MM.1S (cell line): ENCODE measurements at regions not wholly inside any gene's neighbourhood (a gene's known extent, or its start where the extent isn't known, plus 50 kb on each side); places are given as distances from the start of the nearest gene placed in this dataset.

Experiments used
- DNase-seq: peaks from one replicate; pipeline ENCODE4 v3.0.0-alpha.2; 2015
- H2AFZ ChIP-seq: fragments of 300-600 bp; sonication (generic); 2 replicates; pipeline ENCODE4 v1.6.0; 2016; ENCODE audit warnings: antibody characterized with exemption, low read length
- H3F3A ChIP-seq: fragments of 300-600 bp; sonication (generic); 2 replicates; pipeline ENCODE4 v1.6.1; 2016; ENCODE audit warnings: mild to moderate bottlenecking, antibody characterized with exemption, low read length, moderate library complexity, mixed read lengths; ENCODE audit not compliant: insufficient read depth
- H3K27ac ChIP-seq: fragments of 300-600 bp; sonication (generic); 2 replicates; pipeline ENCODE4 v1.5.1; 2016; ENCODE audit warnings: mild to moderate bottlenecking, low read length
- H3K27me3 ChIP-seq: fragments of 300-600 bp; sonication (generic); replicated peaks from 2 replicates; pipeline ENCODE4 v1.6.0; 2016; ENCODE audit warnings: low read length; ENCODE audit not compliant: insufficient read depth
- H3K36me3 ChIP-seq: fragments of 300-600 bp; sonication (generic); replicated peaks from 2 replicates; pipeline ENCODE4 v1.6.1; 2016; ENCODE audit warnings: mild to moderate bottlenecking, low read length, mixed read lengths; ENCODE audit not compliant: insufficient read depth
- H3K4me1 ChIP-seq: fragments of 300-600 bp; sonication (generic); 2 replicates; pipeline ENCODE4 v1.6.1; 2016; ENCODE audit warnings: low read length, mixed read lengths
- H3K4me2 ChIP-seq: fragments of 300-600 bp; sonication (generic); 2 replicates; pipeline ENCODE4 v1.6.0; 2016; ENCODE audit warnings: low read depth, low read length
- H3K4me3 ChIP-seq: fragments of 300-600 bp; sonication (generic); 2 replicates; pipeline ENCODE4 v1.5.1; 2016; ENCODE audit warnings: low read length, mixed read lengths
- H3K79me2 ChIP-seq: fragments of 300-600 bp; sonication (generic); 2 replicates; pipeline ENCODE4 v1.6.1; 2016; ENCODE audit warnings: mixed run types, low read length, mixed read lengths
- H3K9ac ChIP-seq: fragments of 300-600 bp; sonication (generic); 2 replicates; pipeline ENCODE4 v1.6.1; 2016; ENCODE audit warnings: low read length, mixed read lengths
- H3K9me2 ChIP-seq: fragments of 300-600 bp; sonication (generic); replicated peaks from 2 replicates; pipeline ENCODE4 v1.6.1; 2016; ENCODE audit warnings: mild to moderate bottlenecking, low read length, mixed read lengths; ENCODE audit not compliant: insufficient read depth
- H3K9me3 ChIP-seq: fragments of 300-600 bp; sonication (generic); replicated peaks from 2 replicates; pipeline ENCODE4 v1.6.1; 2016; ENCODE audit warnings: mild to moderate bottlenecking, low read length, mixed read lengths; ENCODE audit not compliant: insufficient read depth
- H4K20me1 ChIP-seq: fragments of 300-600 bp; sonication (generic); 2 replicates; pipeline ENCODE4 v1.6.1; 2016; ENCODE audit warnings: mild to moderate bottlenecking, low read length, moderate library complexity, mixed read lengths; ENCODE audit not compliant: insufficient read depth
- EZH2 ChIP-seq: fragments of 300-600 bp; sonication (generic); optimal IDR thresholded peaks from 2 replicates; pipeline ENCODE3; 2017; ENCODE audit warnings: low read depth, mild to moderate bottlenecking, antibody characterized with exemption, low read length, mixed read lengths
- EZH2phosphoT487 ChIP-seq: fragments of 300-600 bp; sonication (generic); IDR thresholded peaks from 2 replicates; pipeline ENCODE4 v1.6.1; 2018; ENCODE audit warnings: antibody characterized with exemption, low read length
- TF ChIP-seq, protein P1 (sequence below): fragments of 300-600 bp; sonication (generic); IDR thresholded peaks from 2 replicates; pipeline ENCODE4 v1.5.1; 2016; ENCODE audit warnings: antibody characterized with exemption, low read length, mixed read lengths

GRCh38 chr11:79634905-79635304 is 194.1 kb upstream of the TENM4 start:
- DNase-seq, result no peak
- TF ChIP-seq EZH2, result no peak
- TF ChIP-seq EZH2phosphoT487, result no peak
- TF ChIP-seq, protein P1, sequence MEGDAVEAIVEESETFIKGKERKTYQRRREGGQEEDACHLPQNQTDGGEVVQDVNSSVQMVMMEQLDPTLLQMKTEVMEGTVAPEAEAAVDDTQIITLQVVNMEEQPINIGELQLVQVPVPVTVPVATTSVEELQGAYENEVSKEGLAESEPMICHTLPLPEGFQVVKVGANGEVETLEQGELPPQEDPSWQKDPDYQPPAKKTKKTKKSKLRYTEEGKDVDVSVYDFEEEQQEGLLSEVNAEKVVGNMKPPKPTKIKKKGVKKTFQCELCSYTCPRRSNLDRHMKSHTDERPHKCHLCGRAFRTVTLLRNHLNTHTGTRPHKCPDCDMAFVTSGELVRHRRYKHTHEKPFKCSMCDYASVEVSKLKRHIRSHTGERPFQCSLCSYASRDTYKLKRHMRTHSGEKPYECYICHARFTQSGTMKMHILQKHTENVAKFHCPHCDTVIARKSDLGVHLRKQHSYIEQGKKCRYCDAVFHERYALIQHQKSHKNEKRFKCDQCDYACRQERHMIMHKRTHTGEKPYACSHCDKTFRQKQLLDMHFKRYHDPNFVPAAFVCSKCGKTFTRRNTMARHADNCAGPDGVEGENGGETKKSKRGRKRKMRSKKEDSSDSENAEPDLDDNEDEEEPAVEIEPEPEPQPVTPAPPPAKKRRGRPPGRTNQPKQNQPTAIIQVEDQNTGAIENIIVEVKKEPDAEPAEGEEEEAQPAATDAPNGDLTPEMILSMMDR, result no peak
- Histone ChIP-seq H3K27me3 (no peaks in the 10 kb centered on the region), H3K4me2 (no peak overlapping the region), H3K9me2 (no peaks in the 10 kb centered on the region), H3K9me3 (no peaks in the 10 kb centered on the region), H4K20me1 (no peaks in the 10 kb centered on the region), H3K79me2 (no peaks in the 10 kb centered on the region), H3K4me3 (no peak overlapping the region), H3K36me3 (no peaks in the 10 kb centered on the region), H3F3A (no peaks in the 10 kb centered on the region), H3K4me1 (no peaks in the 10 kb centered on the region), H3K27ac (no peak overlapping the region), H2AFZ (no peak overlapping the region), H3K9ac (no peak overlapping the region)

GRCh38 chr11:79627281-79627680 is 186.5 kb upstream of the TENM4 start:
- Histone ChIP-seq H3F3A (no peaks in the 10 kb centered on the region), H3K9ac (no peak overlapping the region), H3K9me3 (no peaks in the 10 kb centered on the region), H3K36me3 (no peaks in the 10 kb centered on the region), H2AFZ (no peak overlapping the region), H3K27me3 (no peaks in the 10 kb centered on the region), H3K4me3 (no peak overlapping the region), H3K4me2 (no peak overlapping the region), H3K79me2 (no peaks in the 10 kb centered on the region), H4K20me1 (no peaks in the 10 kb centered on the region), H3K4me1 (peaks cover 7% of the 10 kb centered on the region; the same call in 1 of the 2 replicates), H3K27ac (no peak overlapping the region), H3K9me2 (no peaks in the 10 kb centered on the region)
- TF ChIP-seq EZH2phosphoT487 (no peak), EZH2 (no peak)
- TF ChIP-seq, protein P1, result no peak
- DNase-seq, result no peak

- no peak overlapping the region for H3K9ac ChIP-seq
- H3K9me3 ChIP-seq, result no peaks in the 10 kb centered on the region
- H3K27me3 ChIP-seq, result no peaks in the 10 kb centered on the region
- TF ChIP-seq, protein P1, result no peak
- no peak for TF ChIP-seq EZH2
- no peak for TF ChIP-seq EZH2phosphoT487
- no peak overlapping the region for H2AFZ ChIP-seq
- H3K4me2 ChIP-seq, result peak overlapping the region; percentile 2; the same call in 1 of the 2 replicates
- H3K9me2 ChIP-seq, result no peaks in the 10 kb centered on the region
- H3K79me2 ChIP-seq, result no peaks in the 10 kb centered on the region
- H3F3A ChIP-seq, result no peaks in the 10 kb centered on the region
- H4K20me1 ChIP-seq, result no peaks in the 10 kb centered on the region
- H3K36me3 ChIP-seq, result no peaks in the 10 kb centered on the region
- DNase-seq, result peak; percentile 38
- H3K4me1 ChIP-seq, result peaks cover 7% of the 10 kb centered on the region; the same call in 1 of the 2 replicates
- no peak overlapping the region for H3K4me3 ChIP-seq
- peak overlapping the region; percentile 51; the same call in 1 of the 2 replicates for H3K27ac ChIP-seq
Observed at GRCh38 chr11:79626135-79627075, 185.6 kb upstream of the TENM4 start.
